CD14-positive monocyte (primary cell): ENCODE measurements at regions not wholly inside any gene's neighbourhood (a gene's known extent, or its start where the extent isn't known, plus 50 kb on each side); places are given as distances from the start of the nearest gene placed in this dataset.

ENCODE experiments used
- DNase-seq, 3 donors: peaks; one replicate each; pipeline ENCODE4 v3.0.0-alpha.2; 2011 to 2022
- H2AFZ ChIP-seq: 2 replicates; pipeline ENCODE4 v1.6.0; 2012; ENCODE audit warnings: mild to moderate bottlenecking, low read depth, low read length, inconsistent platforms; ENCODE audit not compliant: insufficient read depth, poor library complexity, severe bottlenecking
- H3K27ac ChIP-seq, 2 donors: 1 replicate in 1 of 2; 2 replicates in 1 of 2; pipeline ENCODE4 v1.5.1; 2012 to 2013; ENCODE audit warnings: low read length in 2 of 2, control low read depth in 1 of 2, inconsistent platforms in 1 of 2, low read depth in 1 of 2, mild to moderate bottlenecking in 1 of 2
- H3K27me3 ChIP-seq, 2 donors: one replicate each; pipeline versions ENCODE4 v1.6.0 to v1.6.1; 2011 to 2013; ENCODE audit warnings: low read length in 2 of 2; ENCODE audit not compliant: control insufficient read depth in 2 of 2, insufficient read depth in 2 of 2
- H3K36me3 ChIP-seq, 2 donors: replicated peaks in 1 of 2; 1 replicate in 1 of 2; 2 replicates in 1 of 2; pipeline versions ENCODE4 v1.5.1 to v1.6.1; 2012 to 2013; ENCODE audit warnings: low read length in 2 of 2, control low read depth in 1 of 2, inconsistent platforms in 1 of 2, mild to moderate bottlenecking in 1 of 2; ENCODE audit not compliant: insufficient read depth in 2 of 2, control insufficient read depth in 1 of 2
- H3K4me1 ChIP-seq, 2 donors: 1 replicate in 1 of 2; 2 replicates in 1 of 2; pipeline versions ENCODE4 v1.5.1 to v1.6.1; 2012 to 2013; ENCODE audit warnings: low read length in 2 of 2, control low read depth in 1 of 2, inconsistent platforms in 1 of 2, mild to moderate bottlenecking in 1 of 2, moderate library complexity in 1 of 2; ENCODE audit not compliant: insufficient read depth in 2 of 2, control insufficient read depth in 1 of 2
- H3K4me2 ChIP-seq: replicated peaks from 2 replicates; pipeline ENCODE3; 2012; ENCODE audit warnings: low read length, moderate library complexity, mild to moderate bottlenecking; ENCODE audit not compliant: poor library complexity, severe bottlenecking; ENCODE audit errors: extremely low read depth
- H3K4me3 ChIP-seq, 3 experiments: fragments of 200-600 bp in 1 of 3; sonication (generic) in 1 of 3; replicated peaks in 1 of 3; 1 replicate in 2 of 3; 2 replicates in 1 of 3; pipeline ENCODE4 v1.5.1; 2011 to 2013; ENCODE audit warnings: low read length in 3 of 3, mild to moderate bottlenecking in 3 of 3, control low read depth in 2 of 3, low read depth in 2 of 3, inconsistent platforms in 1 of 3, moderate library complexity in 1 of 3
- H3K79me2 ChIP-seq: 2 replicates; pipeline ENCODE4 v1.6.0; 2012; ENCODE audit warnings: mild to moderate bottlenecking, control low read depth, inconsistent platforms, low read length, moderate library complexity; ENCODE audit not compliant: insufficient read depth
- H3K9ac ChIP-seq: 2 replicates; pipeline ENCODE4 v1.6.0; 2017; ENCODE audit warnings: low read length, mild to moderate bottlenecking; ENCODE audit not compliant: insufficient read depth, poor library complexity, severe bottlenecking
- H3K9me3 ChIP-seq, 2 donors: replicated peaks in 1 of 2; 1 replicate in 1 of 2; 2 replicates in 1 of 2; pipeline versions ENCODE4 v1.5.1 to v1.6.1; 2012 to 2013; ENCODE audit warnings: low read length in 2 of 2, control low read depth in 1 of 2; ENCODE audit not compliant: control insufficient read depth in 1 of 2, insufficient read depth in 1 of 2
- H4K20me1 ChIP-seq: 2 replicates; pipeline ENCODE4 v1.6.0; 2012; ENCODE audit warnings: mild to moderate bottlenecking, low read length, control low read depth, moderate library complexity; ENCODE audit not compliant: insufficient read depth
- H3K27ac Mint-ChIP-seq, 7 donors: one replicate each; pipeline ENCODE4 v1.8.0; 2020; ENCODE audit warnings: mild to moderate bottlenecking in 7 of 7, mixed read lengths in 7 of 7, moderate library complexity in 6 of 7, inconsistent platforms in 2 of 7
- H3K27me3 Mint-ChIP-seq, 3 donors: one replicate each; pipeline ENCODE4 v1.8.0; 2021 to 2022; ENCODE audit warnings: low read depth in 3 of 3, mild to moderate bottlenecking in 3 of 3, mixed read lengths in 3 of 3, moderate library complexity in 3 of 3, inconsistent platforms in 1 of 3
- H3K36me3 Mint-ChIP-seq, 2 donors: one replicate each; pipeline ENCODE4 v1.8.0; 2020; ENCODE audit warnings: mixed read lengths in 2 of 2, inconsistent platforms in 1 of 2, mild to moderate bottlenecking in 1 of 2
- H3K4me1 Mint-ChIP-seq: one replicate; pipeline ENCODE4 v1.8.0; 2020; ENCODE audit warnings: mild to moderate bottlenecking, mixed read lengths
- H3K4me3 Mint-ChIP-seq, 2 donors: one replicate each; pipeline ENCODE4 v1.8.0; 2020; ENCODE audit warnings: mild to moderate bottlenecking in 2 of 2, mixed read lengths in 2 of 2, moderate library complexity in 1 of 2
- H3K9me3 Mint-ChIP-seq, 7 donors: one replicate each; pipeline ENCODE4 v1.8.0; 2020 to 2022; ENCODE audit warnings: mixed read lengths in 7 of 7, mild to moderate bottlenecking in 6 of 7, moderate library complexity in 6 of 7, inconsistent platforms in 2 of 7
- CTCF ChIP-seq: fragments of 200-600 bp; IDR thresholded peaks from one replicate; pipeline ENCODE4 v1.8.0; 2022; ENCODE audit warnings: antibody characterized with exemption, mild to moderate bottlenecking
- WGBS: methylation state at CpG from one replicate; pipeline ENCODE4 v1.1.5; 2013; ENCODE audit warnings: missing lambda C conversion rate; ENCODE audit not compliant: insufficient coverage; 5-methylcytosine and 5-hydroxymethylcytosine counted together
- intact Hi-C, 2 donors: fragments of 100-400 bp; cut with micrococcal nuclease; formaldehyde crosslinking; loops; one replicate each; pipeline versions ENCODE4 v1.15.0 to v1.15.1; 2023

DNA sequence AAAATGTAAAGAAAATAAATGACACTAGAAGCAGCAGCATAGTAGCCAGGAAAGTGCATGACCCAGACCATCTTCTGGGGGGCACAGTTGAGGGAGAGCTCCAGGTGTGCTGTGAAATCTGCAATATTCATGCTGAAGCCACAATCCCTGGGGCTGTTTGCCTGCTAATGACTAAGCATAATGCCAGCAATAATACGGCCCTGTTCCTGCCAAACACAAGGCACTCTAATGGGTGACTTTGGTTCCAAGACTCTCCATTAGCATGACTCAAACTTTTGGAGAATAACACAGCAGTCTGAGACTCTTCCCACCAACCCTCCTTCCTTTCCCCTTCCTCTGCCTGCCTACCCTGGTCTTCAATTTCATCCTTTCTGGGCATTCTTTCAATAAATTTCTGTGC is 77.9 kb upstream of the DOCK10 start:
- Histone ChIP-seq H3K27me3 (no peaks in the 10 kb centered on the region), H2AFZ (peak overlapping the region; percentile 11), H3K4me1 (peaks cover 12% of the 10 kb centered on the region in 2 donors), H4K20me1 (no peaks in the 10 kb centered on the region), H3K4me2 (no peak overlapping the region), H3K4me3 (no peak overlapping the region), H3K79me2 (no peaks in the 10 kb centered on the region), H3K27ac (no peak overlapping the region), H3K36me3 (no peaks in the 10 kb centered on the region), H3K9me3 (no peaks in the 10 kb centered on the region), H3K9ac (no peak overlapping the region)
- Mint-ChIP-seq H3K4me3 (no peak overlapping the region), H3K9me3 (peaks cover 0 to 7% (median 0%) of the 10 kb centered on the region in 7 donors), H3K27ac (no peak overlapping the region), H3K27me3 (peaks cover 0 to 4% (median 2%) of the 10 kb centered on the region in 3 donors), H3K4me1 (peaks cover 20% of the 10 kb centered on the region), H3K36me3 (peaks cover 0 to 2% of the 10 kb centered on the region in 2 donors)
- no peak for TF ChIP-seq CTCF
- DNase-seq = no peak
- 11% methylated on average over 1 of the region's 1 CpG for whole genome bisulfite sequencing
- intact Hi-C loops = loop anchor here (10.0 kb wide), 1 partner anchor 535 kb away; no protein-coding TSS in a partner anchor

DNA sequence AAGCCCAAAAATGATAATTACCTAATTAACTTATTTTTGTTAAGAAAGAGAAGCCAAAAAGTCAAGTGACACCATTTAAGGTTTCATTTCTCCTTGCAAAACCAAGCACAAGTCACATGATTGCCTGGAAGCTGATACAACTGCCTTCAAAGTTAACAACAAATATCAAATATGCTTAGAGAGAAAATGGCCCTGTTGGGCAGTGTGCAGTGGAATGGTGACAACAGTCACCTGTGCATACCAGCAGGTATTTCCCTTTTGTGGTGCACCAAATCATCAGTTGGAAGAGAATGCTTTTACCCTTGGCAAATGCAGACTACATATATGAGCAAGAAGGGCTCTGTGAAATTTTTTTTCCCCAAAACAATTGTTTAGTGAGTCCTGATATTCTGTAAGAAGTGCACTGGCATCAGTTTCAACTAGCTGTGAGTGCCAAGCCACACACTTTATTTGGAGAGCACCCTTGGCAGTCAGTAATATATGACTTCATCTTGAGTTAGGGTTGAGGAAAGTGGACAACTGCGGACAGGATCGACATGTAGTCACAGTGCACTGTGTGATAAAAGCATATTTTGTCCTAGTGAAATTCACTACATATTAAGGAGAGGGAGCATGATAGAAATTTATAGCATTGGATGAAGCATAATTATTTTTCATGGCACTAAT is 74.9 kb upstream of the DOCK10 start:
- Mint-ChIP-seq H3K36me3 (peaks cover 0 to 2% of the 10 kb centered on the region in 2 donors), H3K27me3 (peaks cover 0 to 2% (median 0%) of the 10 kb centered on the region in 3 donors), H3K9me3 (peaks cover 0 to 4% (median 0%) of the 10 kb centered on the region in 7 donors), H3K4me1 (peaks cover 29% of the 10 kb centered on the region), H3K27ac (peak overlapping the region in 2 of 7 donors; percentile 55 to 70), H3K4me3 (no peak overlapping the region)
- H3K27ac ChIP-seq = no peak overlapping the region
- peak overlapping the region; percentile 31 for H2AFZ ChIP-seq
- H3K9ac ChIP-seq = no peak overlapping the region
- H3K9me3 ChIP-seq = no peaks in the 10 kb centered on the region
- H4K20me1 ChIP-seq = no peaks in the 10 kb centered on the region
- no peak for TF ChIP-seq CTCF
- DNase-seq = no peak
- H3K79me2 ChIP-seq = no peaks in the 10 kb centered on the region
- H3K4me3 ChIP-seq = no peak overlapping the region
- intact Hi-C loops = no loop called here
- no CpG with 5 or more reads among the region's 2 CpGs for WGBS
- no peak overlapping the region for H3K4me2 ChIP-seq
- no peaks in the 10 kb centered on the region for H3K36me3 ChIP-seq
- H3K27me3 ChIP-seq = no peaks in the 10 kb centered on the region
- H3K4me1 ChIP-seq = peaks cover 22% of the 10 kb centered on the region in 2 donors
